ENCODE measurements at regions not wholly inside any gene's neighbourhood (a gene's known extent, or its start where the extent isn't known, plus 50 kb on each side); places are given as distances from the start of the nearest gene placed in this dataset.

DNA sequence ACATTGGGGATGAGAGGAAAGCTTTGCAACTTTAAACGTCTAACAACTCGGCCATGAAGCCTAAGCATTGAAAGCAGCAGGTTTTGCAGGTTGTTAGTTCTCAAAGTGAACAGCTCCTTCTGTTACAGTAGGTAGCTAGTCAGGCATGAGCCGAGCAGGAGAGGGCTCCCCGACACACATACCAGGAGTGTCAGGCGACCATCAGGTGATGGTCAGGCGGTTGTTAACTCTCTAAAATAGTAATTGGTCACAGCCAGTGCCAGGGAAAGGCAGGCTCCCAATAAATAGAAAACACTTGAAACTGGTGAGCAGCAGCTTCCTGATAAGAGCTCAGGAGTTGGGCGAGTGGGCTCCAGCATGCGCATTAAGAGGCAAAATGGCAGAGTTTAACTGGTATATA is 53.5 kb upstream of the DAPL1 start:
- TF ChIP-seq CTCF (IDR thresholded peaks at IDR 0.05) (no peak), POLR2AphosphoS5 (IDR thresholded peaks at IDR 0.05) (no peak), POLR2A (IDR thresholded peaks at IDR 0.05) (no peak), EP300 (IDR thresholded peaks at IDR 0.05) (no peak)

Measured in sigmoid colon (tissue), 4 donors.